8988T (cell line): ENCODE measurements at regions not wholly inside any gene's neighbourhood (a gene's known extent, or its start where the extent isn't known, plus 50 kb on each side); places are given as distances from the start of the nearest gene placed in this dataset.
"Not testable (repeated sequence)": the region's sequence is repeated elsewhere in the genome, so short reads cannot be mapped to it uniquely, and the experiment has no call there.

ENCODE experiments used
- DNase-seq: peaks from one replicate; pipeline ENCODE4 v3.0.0; 2011

DNA sequence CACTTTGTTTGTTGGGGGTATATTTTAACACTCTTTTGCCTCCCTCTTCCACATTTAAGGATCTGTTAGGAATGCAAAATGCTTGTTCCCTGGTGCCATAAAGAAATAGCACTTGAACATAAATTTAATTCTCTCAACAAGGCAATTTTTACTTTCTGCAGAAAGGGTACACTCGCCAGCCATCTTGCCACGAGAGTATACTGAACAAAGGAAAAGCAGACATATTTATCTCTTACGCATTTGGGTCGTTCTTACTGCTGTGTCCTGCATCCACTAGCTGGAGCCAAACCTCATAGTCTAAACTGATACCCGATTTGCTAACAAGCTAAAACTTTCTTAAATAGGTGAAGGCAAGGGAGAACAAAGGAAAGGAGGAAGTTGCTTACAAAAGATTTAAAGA, 129.5 kb downstream of the B3GNT2 start:
- no peak for DNase-seq

DNA sequence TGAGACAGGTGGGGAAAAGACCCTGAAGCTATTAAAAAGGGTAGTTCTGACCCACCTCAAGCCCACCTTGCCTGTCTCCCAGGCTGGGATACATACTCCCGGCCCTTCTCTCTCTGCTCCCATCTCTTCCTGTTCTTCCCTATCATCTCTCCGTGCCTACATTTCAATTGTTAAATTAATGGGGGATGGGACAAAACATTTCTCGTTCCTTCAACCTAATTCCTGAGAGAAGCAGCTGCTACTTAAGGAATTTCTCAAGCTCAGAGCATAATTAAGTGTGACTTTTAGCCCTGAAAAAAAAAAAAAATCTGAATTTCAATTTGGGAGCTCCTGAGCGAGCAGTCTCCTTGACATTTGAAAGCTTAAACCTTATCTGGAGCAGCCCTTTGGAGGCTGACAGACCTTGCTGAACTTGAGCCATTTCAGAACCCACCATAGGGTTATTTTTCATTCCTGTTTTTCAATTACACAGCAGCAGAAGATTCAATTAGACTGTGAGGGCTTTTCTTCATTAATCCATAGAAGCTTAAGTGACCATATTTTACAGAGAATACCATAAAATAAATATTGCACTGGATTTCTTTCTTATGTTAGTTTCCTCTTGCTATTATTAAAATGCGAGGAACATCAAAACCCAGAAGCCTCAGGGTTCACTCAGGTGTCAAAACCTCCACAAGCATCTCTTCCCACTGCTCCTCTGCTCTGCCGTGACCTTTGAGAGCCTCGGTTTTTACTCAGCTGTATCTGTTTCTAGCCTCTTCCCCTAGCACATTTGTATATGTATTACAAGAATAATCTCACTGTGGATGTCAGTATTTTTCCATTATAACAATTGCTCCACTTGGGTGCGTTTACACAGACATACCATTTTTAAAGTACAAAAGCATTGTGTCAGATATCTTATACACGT, 125.7 kb downstream of the B3GNT2 start:
- DNase-seq: no peak

DNA sequence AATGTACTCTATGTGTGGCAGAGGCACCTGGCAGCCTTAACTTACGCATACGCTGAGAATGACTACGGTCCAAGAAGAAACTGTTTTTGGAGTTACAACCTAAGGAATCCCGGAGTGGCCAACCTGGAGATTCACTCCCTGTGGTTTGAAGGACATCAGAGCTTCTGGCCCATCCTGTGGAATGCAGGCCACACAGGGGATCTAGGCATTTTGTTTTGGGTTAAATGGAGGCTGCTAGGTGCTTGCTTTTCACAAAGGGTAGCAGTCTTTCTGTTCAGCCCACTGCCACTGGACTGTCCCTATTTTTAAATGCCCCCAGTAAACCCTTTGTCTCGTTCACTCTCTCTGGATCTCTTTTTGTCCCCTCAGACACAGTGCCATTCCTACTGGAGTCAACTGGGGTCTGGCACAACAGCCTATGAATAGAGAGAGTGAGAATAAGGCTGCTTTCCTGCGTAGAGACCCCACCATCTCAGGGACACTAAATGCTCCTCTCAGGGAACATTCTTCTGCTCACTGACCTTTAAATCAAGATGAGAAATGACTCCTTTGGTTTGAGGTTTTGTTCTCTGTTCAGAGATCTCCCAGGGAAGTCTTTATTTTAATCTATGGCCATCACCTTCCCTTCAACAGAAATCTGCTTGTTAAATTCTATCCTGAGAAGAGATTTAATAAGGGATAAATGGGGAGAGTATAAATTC, 124.9 kb downstream of the B3GNT2 start:
- no peak for DNase-seq

DNA sequence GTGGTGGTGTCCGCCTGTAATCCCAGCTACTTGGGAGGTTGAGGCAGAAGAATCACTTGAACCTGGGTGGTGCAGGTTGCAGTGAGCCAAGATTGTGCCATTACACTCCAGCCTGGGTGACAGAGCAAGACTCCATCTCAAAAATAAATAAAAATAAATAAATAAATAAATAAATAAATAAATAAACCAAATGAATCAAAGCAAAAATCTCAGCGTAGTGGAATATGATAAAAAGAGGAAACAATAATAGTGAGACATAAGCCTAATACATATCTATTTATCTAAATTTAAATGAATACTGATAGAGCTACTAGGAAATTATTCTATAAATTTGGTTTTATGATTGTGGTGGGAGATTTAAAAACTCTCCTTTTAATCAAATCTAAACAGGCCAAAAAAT, 124.2 kb downstream of the B3GNT2 start:
- not testable (repeated sequence) for DNase-seq

DNA sequence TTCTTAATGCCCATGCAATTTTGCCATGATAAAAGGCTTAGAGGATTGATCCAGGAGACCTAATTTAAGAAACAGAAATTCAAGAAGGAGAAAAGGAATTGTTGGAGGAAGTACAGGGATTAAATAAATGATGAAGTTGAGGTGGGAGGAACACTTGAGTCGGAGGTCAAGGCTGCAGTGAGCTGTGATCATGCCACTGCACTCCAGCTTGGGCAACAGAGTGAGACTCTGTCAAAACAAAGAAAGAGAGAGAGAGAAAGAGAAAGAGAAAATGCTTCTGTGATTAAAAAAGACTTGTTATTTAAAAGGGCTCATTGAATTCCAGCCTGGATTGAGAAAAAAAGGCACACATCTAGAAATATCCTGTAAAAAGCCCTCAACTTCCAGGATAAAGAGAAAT, 123.2 kb downstream of the B3GNT2 start:
- DNase-seq: no peak

DNA sequence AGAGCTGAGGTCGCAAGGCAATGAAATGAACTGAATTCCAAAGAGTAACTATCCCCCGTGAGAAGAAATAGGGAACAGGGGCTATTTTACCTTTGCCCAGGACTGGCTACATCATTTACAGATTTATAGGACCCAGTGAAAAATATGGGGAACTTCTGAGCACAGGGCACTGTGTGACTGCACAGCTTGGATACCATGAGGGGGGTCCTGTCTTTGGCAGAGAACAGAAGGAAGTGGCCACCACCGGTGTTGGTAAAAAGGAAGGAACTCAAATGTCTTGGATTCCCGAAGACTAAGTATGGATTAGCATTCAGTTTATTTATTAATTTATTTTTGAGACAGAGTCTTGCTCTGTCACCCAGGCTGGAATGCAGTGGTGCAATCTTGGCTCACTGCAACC, 119.6 kb downstream of the B3GNT2 start:
- no peak for DNase-seq

DNA sequence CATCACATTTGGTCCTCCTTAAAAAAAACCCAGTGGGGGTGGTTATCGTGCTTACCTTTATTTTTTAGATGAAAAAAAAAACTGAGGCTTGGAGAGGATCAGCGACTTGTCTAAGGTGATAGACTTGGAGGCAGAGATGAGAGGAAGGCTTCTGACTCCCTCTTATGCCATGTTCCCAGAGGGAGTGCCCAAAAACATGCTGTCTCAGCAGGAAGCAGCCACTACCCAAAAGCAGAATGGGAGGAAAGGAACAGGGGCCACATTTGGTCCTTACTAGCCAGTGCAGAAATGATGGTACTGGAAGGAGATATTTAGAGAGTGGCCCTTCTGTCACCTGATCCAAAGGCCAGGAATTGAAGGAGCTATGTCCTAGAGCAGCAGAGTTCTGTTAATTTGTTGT, 118.4 kb downstream of the B3GNT2 start:
- DNase-seq: no peak

DNA sequence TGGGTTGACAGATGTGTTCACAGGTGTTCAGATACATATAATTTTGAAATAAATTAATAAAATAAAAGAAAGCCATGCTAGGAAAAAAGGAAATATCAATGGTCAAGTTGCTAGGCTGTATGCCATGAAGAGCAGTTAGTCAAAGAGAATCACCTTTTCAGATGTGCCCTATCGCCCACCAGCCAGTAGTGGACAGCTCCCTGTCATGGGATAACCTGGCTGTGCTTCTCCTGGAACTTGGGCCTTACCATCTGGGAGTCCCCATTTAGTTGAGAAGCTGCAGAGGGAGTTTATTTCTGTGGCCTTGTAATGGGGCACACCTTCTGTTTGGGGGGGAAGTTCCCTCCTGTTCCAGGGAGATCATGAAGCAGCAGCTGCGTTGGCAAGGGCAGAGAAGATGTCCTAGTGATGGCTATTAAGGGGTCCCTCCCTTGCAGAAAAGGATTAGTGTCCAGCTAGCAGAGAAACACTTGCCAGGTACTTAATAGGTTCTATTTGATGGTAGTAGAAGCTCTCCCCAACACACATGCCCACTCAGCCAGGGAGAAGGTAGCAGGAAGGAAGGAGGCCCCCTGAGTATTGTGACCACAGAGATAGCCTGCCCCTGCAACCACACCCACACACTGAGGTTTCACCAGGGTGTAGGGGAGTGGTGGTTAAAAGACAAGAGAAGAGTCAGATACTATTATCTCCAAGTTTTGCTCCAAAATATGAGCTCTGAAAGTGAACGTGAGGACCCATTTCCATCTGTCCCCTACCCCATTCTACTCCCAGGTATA, 117.7 kb downstream of the B3GNT2 start:
- no peak for DNase-seq

DNA sequence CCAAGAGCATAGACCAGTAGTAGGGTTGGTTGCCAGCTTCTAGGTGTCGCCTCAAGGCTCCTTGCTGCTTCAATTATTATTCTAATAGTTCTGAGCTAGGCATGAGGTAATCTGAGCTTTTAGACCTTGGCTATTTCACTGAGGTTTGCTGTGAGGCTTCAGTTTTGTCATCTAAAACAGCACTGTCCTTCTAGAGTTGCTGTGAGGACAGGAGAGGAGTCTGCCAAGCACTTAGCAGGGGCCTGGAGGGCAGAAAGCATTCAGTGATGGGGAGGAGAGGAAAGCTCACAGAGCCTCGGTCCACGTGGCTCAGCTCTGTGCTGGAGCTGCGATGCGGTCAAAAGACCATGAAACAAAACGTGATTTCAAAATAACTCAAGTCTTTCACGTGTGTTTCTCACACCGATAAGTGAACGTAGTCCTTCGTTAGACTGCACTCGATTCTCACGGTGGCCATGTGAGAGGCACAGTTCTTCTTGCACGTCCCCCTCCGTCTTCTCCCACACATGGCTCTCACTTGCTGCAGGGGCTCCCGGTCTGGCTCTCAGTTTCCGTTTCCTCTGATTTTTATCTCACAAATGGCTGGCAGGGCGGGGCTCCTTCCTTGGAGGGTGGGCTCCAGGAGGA, 113.7 kb downstream of the B3GNT2 start:
- DNase-seq: no peak

DNA sequence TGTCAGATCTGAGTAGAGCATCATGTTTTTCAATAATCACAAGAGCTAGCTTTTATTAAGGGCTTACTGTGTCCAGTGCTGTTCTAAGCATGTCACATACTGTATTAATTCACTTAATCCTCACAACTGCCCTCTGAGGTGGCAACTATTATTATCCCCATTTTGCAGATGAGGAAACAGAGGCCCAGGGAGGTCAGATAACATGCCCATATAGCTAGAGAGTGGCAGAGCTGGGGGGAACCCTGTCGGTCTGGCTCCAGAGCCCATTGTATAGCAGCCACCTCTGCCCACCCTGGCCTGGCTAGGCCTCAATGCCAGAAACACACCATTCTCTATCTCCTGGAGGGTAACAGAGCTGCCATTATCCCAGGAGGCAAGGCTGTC, 113.2 kb downstream of the B3GNT2 start:
- no peak for DNase-seq

DNA sequence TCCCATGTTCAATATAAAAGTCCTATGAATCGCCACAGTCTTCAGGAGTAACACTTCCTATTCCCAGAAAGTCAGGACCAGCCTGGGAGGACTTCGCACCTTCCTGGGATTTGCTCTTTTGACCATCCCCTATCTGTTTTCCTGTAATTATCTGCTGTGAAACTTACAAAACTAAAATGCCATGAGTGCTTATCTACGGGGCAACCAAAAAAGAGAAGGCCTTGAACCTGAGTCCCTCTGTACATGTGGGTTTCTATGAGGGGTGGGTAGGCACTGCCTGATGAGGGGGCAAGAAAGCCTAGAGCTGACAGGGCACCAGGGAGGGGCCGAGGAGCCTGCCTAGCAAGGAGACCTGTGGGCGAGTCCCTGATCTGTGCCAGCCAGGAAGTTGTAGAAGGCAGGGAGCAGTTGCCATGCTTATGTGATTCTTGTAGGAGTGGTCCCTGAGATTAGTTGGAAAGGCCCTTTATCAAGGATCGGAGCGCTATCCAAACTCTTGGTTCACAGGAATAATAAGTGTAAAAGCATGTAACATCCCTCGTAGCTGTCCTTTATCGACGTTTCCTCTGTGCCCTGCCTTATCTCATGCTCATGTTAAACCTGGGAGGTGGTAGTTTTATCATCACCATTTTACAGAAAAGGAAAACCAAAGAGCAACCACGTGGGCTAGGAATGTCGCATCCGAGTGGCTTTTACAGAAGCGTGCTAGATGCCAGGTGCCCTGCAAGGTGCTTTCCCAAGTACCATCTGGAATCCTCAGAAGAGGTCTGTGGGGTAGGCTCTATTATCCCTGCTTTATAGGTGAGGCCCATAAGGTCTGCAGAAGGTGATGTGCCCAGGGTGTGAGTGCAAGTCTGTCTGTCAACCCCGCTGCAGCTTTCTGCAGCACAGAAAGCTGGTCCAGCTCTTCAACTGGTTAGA, 111.8 kb downstream of the B3GNT2 start:
- DNase-seq: no peak

DNA sequence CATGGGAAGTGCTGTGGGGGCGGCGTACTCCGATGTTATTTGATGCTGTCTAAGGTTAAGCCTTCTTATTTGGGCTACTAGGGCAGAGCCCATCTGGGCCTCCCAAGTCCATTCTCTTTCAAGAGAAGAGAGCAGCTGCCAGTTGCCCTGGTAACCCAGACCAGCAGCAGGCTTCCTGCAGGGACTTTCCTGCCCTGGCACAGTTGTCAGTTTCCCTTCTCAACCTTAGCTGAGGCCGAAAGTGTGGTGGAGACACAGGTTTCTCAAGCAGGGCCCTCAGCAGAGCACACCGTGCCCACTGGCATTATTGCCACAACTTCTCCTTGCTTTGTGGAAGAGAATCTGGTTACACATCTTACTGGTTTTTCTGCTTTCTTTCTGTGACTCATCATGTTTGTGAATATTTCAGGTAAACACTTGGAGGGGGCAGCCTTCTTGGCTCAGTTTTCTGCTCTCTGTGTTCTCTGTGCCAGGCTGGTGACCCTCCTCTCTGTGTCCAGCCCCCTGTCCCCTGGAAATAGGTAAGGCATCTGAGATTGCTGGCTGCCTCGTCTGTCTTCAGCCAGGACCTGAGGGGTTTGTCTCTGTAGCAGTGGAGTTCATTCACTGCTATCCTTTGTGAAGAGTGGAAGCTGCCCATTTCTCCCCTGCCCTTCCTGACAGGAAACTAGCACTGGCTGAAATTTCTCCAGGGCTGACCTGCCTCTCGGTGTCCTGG, 111.0 kb downstream of the B3GNT2 start:
- DNase-seq: no peak

DNA sequence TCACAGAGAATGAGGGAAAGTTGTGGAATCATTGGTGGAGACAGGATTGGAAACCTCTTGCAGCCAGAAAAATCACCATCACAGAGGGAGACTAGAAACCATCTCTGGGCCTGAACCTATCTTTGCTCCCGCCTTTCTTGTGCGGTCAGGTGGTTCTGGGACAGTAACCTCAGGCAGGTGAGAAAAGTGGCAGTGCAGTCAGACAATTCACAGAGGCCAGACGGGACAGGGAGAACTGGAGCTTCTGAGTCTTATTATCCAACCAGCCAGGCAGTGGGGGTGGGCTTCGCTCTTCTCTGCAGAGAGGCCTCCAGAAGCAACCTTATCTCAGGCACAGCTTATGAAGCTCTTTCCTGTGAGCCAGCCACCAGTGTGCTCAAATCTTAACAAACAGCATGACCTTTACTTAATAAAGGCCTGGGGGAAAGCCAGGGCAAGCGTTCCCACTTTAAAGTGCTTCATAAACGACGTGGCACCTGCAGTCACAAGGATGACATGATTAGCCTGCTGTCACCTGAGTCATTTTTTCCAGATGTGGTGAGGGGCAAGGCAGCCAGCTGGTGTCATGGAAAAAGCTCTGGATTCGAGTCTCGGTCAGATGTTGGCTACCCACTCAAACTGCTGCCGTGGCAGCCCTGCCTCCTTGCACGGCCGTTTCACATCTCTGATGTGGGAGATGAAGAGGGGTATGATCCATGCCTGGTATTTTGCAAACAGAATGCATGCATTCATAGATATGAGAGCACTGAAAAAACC, 109.7 kb downstream of the B3GNT2 start:
- DNase-seq: no peak

DNA sequence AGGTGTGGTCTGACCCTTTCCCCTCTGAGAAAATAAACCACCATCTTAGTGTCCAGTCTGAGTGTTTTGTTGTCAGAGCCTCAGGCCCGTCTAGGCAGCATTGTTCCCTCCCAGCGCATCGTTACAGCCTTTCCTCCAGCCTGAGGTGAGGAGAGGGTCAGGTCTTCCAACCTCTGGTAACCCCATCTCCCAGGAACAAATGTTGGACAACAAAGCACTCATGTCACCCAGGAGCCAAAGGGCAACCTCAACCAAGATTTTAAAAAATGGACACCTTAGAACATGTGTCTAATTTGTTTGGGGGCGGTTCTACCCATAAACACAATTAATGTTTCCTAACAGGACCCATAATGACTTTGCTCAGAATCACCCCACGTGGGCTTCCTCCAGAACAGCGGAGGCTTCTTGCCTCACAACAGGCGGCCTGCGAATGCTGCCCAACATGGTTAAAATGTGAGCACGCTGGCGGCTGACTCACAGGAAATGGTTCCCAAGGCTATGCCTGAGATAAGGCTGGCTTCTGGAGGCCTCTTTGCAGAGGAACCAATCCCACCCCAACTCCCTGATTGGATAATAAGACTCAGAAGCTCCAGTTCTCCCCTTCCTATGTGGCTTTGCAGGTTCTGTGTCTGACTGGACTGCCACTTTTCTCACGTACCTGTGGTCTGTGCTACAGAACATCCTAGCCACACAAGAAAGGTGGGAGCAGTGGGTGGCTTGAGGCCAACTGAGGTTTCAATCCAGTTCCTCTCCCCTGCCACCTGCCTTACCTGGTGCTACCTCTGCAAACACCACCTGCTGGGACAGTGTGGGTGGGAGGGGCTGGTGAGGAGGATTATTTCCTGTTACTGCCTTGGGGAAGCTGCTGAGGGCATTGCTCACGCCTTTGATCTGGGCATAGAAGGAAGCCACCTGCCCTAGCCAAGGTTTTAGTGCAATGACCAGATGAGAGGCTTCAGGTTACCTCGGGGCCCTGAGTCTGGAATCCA, 108.8 kb downstream of the B3GNT2 start:
- DNase-seq: peak; percentile 43

DNA sequence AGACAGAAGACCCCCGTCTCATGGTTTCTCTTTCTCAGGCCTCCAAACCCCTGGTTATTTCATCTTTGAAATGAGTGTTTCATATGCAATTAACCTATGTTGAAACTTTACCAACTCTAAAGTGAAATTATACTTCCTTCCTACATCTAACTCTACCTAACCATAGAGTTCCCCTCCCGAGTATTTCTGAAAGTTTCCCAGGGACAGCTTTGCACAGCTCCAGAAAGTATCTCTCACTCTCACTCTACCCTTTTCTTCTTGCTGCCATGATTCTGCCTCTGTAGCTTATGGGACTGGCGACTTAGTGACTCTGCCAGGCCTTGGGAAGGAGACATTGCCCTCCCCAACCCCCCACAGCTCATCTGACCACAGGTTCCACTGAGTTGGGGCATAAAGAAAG, 107.9 kb downstream of the B3GNT2 start:
- DNase-seq: no peak

DNA sequence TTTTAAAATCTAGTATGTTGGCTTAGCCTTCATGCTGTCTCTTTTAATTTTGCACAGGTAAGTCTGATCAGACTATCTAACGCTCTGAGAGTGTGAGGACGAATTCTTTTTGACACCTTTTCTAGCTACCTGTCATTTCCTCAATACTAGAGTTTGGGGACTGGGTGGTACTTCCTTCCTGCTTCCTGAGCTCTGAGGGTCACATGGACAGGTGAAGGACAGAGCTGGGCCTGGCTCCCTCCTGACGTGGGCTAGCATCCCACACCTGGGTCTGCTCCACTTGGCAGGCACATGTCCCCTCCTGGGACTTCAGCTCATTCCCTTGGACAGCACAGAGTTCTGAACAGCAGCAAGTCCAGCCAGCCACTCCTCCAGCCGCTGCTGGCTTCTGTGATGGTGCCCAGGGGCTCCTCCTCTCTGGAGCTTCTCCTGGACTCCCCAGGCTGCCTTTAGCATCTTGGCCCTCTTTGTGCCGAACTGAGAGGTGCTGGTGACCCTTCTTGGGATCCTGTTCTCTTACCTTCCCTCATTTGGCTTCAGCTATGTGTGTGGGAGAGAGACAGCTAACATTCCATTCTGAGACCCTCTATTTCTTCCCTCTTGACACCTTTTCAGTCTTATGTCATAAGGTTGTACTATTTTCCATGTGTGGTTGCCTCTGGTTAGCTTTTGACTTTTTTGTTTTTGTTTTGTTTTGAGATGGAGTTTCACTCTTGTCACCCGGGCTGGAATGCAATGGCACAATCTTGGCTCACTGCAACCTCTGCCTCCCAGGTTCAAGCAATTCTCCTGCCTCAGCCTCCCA, 106.9 kb downstream of the B3GNT2 start:
- DNase-seq: no peak

DNA sequence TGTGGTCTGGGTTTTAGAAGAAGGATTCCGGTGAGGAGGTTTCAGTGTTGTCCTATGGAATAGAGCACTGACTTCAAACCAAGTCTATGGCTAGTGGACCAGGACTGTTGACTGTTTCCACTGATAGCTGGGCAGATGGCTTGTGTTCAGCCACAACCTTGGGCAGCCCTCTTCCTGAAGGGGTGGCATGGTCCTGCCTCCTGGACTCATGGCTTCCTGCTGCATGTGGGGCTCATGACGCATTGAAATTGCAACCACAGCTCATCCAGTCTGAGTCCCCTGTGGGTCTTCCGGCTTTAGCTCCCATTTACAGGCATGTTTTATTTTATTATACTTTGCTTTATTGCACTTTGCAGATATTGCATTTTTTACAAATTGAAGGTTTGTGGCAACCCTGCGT, 105.0 kb downstream of the B3GNT2 start:
- no peak for DNase-seq

DNA sequence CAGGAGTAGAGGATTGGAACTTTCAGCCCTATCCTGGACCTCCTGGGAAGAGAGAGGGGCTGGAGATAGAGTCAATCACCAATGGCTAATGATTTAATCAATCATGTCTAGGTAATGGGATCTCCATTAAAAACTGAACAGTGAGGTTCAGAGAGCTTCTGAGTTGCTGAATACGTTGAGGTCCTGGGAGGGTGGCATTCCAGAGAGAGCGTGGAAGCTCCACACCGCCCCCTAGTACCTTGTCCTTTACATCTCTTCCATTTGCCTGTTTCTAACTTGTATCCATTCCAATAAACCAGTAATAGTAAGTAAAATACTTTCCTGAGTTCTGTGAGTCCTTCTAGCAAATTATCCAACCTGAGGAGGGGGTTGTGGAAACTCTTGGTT, 101.7 kb downstream of the B3GNT2 start:
- no peak for DNase-seq
